HG02885 (cell line): ENCODE measurements at regions not wholly inside any gene's neighbourhood (a gene's known extent, or its start where the extent isn't known, plus 50 kb on each side); places are given as distances from the start of the nearest gene placed in this dataset.

Experiments used
- ATAC-seq: cut with Tn5 transposase; IDR thresholded peaks from one replicate; pipeline ENCODE4 v1.9.1; 2021; ENCODE audit warnings: mild to moderate bottlenecking; ENCODE audit not compliant: unreplicated experiment, poor library complexity

- ATAC-seq: no peak
Observed at GRCh38 chr9:12923468-12924009, 148.7 kb downstream of the LURAP1L start.

- ATAC-seq: no peak
Observed at GRCh38 chr9:12930906-12931305, 156.1 kb downstream of the LURAP1L start.

DNA sequence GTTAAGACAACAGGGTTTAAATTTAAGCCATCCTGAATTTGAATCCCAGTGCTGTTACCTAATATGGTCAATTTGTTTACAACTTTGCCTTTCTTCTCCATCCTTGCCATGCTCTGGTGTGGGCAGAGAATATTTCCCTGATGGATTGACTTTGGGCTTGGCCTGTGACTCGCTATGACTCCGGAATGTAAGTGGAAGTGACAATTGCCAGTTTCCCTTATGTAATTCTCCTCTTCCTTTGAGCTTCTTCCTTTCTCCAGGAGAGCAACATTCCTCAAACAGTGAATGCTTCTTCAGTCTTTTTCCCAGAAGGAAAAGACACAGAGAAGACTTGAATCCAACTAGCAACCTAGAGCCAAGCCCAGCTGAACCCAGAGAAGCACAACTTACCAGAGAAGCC is 159.1 kb downstream of the LURAP1L start:
- ATAC-seq: no peak

DNA sequence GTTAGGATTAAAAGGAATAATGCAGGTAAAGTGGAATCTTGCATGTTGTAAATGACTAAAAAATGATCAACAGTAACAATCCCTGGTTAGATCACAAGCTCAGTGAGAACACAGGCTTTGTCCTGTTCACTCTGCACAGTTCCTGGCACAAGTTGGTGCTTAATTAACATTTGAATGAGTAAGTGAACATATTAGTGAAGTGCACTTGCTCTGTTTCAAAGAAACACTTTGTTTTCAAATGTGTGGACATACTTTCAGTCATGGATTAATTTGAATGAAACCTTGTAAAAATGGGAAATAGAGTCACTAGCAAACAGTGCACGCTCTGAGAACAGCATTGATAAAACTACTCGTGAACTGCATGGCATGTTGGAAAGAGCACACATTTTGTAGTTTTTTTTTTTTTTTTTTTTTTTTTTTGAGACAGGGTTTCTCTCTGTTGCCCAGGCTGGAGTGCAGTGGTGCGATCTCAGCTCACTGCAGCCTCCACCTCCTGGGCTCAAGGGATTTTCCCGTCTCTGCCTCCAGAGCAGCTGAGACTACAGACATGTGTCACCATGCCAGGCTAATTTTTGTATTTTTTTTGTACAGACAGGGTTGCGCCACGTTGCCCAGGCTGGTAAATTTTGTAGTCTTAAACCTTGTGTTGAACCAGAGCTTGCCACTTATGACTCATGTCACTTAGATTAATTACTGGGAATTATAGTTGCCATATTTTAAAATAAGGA is 159.9 kb downstream of the LURAP1L start:
- no peak for ATAC-seq

- ATAC-seq: no peak
Observed at GRCh38 chr9:12935714-12936113, 160.9 kb downstream of the LURAP1L start.

DNA sequence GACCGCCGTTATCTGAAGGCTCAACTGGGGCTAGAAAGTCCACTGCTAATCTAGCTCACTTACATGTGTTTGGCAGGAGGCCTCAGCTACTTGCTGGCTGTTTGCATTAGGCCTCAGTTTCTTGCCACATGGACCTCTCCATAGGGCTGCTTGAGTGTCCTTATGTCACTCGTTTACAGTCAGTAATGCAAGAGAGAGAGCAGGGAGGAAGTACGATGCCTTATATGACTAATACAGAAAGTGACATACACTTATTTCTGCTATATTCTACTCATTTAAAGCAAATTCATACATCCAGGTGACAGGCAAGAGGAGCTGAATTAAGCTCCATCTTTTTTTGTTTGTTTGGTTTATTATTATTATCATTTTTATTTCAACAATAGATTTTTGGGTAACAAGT is 179.6 kb downstream of the LURAP1L start:
- ATAC-seq: no peak

DNA sequence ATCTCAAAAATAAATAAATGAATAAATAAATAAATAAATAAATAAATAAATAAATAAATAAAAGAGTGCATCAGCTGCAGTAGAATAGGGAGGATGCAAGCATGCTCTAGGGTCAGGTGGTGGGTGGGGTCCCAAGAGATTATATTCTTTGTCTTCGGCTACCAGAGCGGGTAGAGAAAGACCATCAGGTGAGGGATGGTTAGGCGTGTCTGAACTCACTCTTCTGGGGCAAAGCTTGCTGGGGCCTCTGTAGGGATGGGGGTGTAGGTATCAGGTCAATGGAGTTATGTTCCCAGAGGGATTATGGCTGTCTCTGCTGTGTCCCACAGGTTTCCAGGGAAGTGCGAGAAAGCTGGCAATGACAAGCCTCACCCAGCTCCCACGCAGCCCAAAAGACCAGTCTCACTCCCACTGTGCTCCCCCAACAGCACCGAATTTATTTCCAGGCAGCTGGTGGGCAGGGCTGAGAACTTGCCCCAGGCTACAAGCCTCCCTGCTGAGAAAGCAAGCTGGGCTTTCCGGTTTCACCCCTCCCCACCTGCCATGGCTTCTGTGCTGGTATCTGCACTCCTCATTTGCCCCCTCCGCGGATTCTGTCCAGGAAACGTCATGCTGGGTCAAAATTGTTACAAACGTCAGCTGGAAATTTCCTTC is 180.8 kb downstream of the LURAP1L start:
- no peak for ATAC-seq

GRCh38 chr9:12956261-12956660 is 181.4 kb downstream of the LURAP1L start:
- ATAC-seq: no peak

DNA sequence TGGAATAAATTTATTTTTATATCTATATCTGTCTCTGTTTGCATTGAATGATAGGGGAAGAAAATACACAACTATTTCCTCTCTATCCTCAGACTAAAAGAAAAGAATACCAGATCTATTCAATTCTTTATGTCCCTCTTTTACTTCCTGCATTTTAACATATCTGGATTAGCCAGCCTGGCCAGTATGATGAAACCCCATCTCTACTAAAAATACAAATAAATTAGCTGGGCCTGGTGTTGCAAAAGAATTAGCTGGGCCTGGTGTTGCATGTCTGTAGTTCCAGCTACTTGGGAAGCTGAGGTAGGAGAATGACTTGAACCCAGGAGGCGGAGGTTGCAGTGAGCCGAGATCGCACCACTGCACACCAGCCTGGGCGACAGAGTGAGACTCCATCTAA is 182.0 kb downstream of the LURAP1L start:
- no peak for ATAC-seq

- no peak for ATAC-seq
Observed at GRCh38 chr9:12958279-12958678, 183.5 kb downstream of the LURAP1L start.

DNA sequence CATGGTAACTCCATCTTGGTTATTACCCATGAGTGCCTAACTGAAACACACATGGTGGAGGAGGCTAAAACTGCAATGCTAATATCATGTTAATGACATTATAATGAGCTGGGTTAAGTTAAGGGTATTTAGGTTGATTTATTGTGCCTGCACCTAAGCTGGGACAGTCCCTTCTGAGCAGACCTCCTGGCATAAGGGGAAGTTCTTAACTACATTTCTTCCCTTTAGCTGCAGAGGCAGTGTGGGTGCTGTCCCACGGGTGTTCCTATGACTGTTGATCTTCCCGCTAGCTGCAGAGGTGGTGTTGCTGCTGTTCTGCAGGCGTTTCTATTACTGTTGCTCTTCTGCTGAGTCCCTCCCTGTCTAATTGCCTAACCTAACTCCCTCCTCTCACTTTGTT is 183.9 kb downstream of the LURAP1L start:
- no peak for ATAC-seq

DNA sequence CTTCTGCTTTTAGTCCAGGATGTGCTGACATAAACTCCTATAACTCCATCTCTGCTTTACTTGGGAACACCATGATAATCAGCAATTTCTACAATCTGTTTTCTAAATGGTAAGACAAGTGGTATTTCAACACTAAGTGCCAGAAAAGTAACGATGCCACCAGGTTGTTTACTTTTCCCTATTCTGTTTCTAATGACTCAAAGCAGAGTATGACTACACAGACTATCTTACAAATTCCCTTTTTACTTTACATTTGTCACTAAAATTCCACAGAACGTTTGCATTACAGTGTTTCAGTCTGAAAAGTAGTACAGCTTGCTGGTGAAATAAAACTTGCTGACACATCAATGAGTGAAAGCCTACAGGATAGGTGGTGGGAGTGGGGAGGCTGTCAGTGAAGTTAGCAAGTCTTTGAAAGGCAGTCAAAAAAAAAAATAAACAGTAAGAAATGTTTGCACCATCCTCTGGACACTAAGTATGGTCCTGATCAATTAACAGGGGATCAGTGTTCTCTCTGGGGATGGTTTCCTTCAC is 186.5 kb downstream of the LURAP1L start:
- no peak for ATAC-seq

- ATAC-seq: no peak
Observed at GRCh38 chr9:12963537-12963936, 188.7 kb downstream of the LURAP1L start.

GRCh38 chr9:12964271-12964670 is 189.5 kb downstream of the LURAP1L start:
- no peak for ATAC-seq

- ATAC-seq: no peak
Observed at GRCh38 chr9:12965303-12965702, 190.5 kb downstream of the LURAP1L start.

- no peak for ATAC-seq
Observed at GRCh38 chr9:12968093-12968492, 193.3 kb downstream of the LURAP1L start.

- no peak for ATAC-seq
Observed at GRCh38 chr9:12972608-12973589, 198.1 kb downstream of the LURAP1L start.

GRCh38 chr9:12973710-12974109 is 198.9 kb downstream of the LURAP1L start:
- ATAC-seq: no peak

DNA sequence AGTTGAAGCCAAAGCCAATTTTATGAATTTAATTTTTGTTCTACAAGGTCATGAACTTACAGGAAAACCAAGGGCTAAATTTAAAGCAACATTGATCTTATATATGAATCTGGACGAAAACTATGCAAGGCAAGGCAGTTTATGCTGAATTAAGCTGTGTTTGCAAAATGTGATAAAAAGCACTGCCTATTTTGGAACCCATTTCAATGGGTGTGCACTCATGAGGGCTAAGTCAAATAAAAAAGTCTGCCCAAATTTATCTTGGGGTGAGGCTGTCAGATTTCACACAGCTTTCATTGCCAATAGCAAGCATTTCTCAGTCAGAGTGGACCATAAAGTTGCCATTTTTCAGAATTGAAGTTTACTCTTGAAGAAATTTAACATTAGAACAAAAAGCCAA is 199.9 kb downstream of the LURAP1L start:
- ATAC-seq: no peak

- no peak for ATAC-seq
Observed at GRCh38 chr9:12975496-12975895, 200.7 kb downstream of the LURAP1L start.
